Retinal pigment epithelial cell (primary cell): ENCODE measurements at regions not wholly inside any gene's neighbourhood (a gene's known extent, or its start where the extent isn't known, plus 50 kb on each side); places are given as distances from the start of the nearest gene placed in this dataset.

Source experiments
- DNase-seq: peaks from one replicate; pipeline ENCODE4 v3.0.0-alpha.2; 2010; ENCODE audit warnings: low read depth
- H3K4me3 ChIP-seq: 2 replicates; pipeline ENCODE4 v1.5.1; 2011; ENCODE audit warnings: mild to moderate bottlenecking, low read length, control low read depth, moderate library complexity
- TF ChIP-seq, protein P1 (sequence below): conservative IDR thresholded peaks from 2 replicates; pipeline ENCODE4 v1.5.1; 2011; ENCODE audit warnings: low read depth, low read length, control low read depth, inconsistent platforms

DNA sequence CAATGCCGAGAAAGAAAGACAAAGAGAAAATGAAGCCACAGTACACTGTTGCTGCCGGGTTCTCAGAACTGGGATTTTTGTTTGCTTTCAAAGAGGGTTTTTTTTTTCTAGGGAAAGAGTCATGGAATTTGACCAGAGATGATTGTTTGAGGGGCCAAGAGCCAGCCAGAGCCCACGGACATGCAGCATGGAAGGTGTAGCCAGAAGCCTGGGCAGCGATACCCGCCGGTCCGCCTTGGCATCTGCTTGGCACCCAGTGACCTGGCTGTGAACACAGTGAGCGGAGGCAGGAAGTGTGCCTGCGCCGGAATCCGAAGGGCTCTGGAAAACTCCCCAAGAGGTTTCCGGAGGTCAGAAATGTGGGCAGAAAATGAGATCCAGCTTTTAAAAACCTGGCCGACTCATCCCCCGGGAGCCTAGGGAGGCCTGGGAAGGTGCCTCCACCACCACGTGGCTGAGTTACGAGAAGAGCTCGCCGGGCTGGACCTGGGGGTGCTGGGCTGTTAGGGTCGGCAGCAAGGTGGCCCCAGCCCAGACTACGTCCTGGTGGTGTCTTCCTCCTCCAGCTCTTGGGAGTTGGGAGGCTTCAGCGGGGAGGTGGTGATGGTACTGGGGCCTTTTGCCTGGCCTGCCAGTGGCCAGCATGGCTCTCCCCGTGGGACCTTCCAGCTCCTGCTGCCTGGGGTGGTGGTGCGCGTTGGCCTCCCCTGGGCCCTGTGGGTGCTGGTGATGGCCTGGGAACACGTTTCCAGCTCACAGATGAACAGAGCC is 61.6 kb upstream of the PPARA start:
- no peak overlapping the region for H3K4me3 ChIP-seq
- DNase-seq: no peak
- TF ChIP-seq, protein P1, sequence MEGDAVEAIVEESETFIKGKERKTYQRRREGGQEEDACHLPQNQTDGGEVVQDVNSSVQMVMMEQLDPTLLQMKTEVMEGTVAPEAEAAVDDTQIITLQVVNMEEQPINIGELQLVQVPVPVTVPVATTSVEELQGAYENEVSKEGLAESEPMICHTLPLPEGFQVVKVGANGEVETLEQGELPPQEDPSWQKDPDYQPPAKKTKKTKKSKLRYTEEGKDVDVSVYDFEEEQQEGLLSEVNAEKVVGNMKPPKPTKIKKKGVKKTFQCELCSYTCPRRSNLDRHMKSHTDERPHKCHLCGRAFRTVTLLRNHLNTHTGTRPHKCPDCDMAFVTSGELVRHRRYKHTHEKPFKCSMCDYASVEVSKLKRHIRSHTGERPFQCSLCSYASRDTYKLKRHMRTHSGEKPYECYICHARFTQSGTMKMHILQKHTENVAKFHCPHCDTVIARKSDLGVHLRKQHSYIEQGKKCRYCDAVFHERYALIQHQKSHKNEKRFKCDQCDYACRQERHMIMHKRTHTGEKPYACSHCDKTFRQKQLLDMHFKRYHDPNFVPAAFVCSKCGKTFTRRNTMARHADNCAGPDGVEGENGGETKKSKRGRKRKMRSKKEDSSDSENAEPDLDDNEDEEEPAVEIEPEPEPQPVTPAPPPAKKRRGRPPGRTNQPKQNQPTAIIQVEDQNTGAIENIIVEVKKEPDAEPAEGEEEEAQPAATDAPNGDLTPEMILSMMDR: no peak

DNA sequence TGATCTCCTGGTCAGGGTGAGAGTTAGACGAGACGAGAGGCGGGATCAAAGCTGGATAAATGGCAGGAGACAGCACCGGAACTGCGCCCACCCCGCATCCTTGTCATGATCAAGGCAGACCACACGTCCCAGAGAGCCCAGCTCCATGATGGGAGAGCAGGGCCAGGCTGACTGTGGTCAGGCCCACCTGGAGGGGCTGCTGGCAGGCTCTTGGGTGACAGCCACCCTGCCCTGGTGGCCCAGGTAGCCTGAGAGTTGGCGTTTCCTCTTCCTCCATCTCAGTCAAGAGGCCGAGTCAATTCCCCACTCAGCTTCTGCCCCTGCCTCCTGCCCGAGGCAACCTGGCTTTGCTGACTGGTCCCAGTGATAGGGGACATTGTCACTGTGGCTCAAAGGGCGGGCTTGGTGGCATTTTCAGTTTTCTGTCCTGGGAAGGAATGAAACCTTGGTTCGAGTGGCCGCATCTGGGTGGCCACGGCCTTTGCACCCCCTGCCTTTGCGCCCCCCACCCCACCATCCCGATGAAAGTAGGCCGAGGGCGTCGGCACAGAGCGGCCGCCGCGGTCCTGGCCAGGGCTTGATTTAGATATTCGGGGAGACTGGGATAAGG is 60.8 kb upstream of the PPARA start:
- no peak overlapping the region for H3K4me3 ChIP-seq
- TF ChIP-seq, protein P1: no peak
- no peak for DNase-seq

DNA sequence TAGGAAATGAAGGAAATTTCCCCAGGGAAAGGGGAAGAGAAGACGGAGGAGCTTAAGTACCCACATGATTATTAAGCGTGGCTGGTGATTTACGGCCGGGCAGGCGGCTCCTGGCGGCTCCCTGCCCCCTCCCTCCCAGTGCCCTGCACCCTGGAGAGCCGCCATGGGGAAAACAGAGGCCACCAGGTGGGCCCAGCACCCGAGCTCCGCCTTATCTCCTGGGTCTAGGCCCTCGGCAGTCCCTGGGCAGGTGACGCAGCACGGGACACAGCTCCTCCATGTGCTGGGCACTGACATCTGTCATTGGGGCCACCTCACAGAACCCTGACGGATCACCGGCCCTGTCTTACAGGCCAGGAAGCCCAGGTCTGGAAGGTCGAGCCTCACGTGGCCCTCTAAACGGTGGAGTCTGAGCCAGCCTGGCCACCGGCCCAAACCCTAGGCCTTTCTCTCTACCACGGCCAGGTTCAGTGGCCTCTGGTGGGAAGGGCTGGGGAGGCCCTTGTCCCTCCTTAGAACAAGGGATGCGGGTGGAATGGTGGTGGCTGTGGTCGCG is 60.2 kb upstream of the PPARA start:
- no peak overlapping the region for H3K4me3 ChIP-seq
- no peak for DNase-seq
- TF ChIP-seq, protein P1: no peak

DNA sequence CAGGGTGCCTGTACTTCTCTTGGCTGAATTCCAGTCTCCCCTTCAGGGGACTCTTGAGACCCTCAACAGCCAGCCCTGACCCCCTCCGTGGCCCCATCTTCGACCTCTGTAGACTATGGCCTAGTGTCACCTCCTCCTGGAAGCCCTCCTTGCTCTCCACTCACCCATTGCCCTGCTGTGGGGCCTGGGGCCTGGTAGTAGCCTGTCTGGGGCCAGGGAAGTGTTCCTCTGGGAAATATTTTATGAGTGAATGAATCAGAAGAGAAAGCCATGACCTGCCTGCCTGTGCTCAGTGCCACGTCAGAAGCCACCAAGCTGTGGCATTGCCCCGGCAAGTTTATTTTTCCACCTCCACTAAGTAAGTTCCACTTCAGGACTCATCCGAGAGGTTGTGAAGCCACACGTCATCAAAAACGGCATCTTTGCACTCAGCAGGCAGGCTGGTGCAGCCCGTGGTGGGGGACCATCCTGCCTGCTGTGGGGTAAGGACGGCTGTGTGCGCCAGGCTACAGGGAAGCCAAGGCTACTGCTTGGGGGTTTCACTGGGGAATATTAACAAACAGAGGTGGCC is 59.6 kb upstream of the PPARA start:
- no peak overlapping the region for H3K4me3 ChIP-seq

DNA sequence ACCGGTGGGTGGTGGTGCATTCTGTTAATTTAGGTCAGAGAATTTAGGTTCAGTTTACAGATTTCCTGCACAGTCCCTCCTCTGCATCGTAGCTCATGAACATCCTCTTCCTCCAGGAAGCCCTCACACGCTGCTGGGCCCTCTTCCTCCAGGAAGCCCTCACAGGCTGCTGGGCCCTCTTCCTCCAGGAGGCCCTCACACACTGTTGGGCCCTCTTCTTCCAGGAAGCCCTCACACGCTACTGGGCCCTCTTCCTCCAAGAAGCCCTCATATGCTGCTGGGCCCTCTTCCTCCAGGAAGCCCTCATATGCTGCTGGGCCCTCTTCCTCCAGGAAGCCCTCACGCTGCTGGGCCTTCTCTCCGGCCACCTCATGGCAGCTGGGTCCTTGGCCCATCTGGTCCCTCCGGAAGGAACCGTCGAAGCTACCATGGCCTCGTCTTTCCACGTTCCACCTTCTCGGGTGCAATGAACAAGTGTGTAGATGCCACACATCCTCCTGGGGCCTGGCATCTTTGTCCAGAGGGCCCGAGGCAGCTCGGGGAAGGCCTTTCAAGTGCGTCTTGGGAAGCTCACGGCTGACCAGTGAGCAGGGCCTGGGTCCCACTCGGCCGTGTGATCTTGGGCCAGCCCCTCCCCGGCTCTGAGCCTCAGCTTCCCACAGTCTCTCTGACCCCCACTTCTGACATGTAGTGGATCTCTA is 58.9 kb upstream of the PPARA start:
- H3K4me3 ChIP-seq: no peak overlapping the region
- TF ChIP-seq, protein P1: no peak
- DNase-seq: no peak

More for the DNA sequence above, 59.6 kb upstream of the PPARA start:
- DNase-seq: no peak
- TF ChIP-seq, protein P1: no peak

DNA sequence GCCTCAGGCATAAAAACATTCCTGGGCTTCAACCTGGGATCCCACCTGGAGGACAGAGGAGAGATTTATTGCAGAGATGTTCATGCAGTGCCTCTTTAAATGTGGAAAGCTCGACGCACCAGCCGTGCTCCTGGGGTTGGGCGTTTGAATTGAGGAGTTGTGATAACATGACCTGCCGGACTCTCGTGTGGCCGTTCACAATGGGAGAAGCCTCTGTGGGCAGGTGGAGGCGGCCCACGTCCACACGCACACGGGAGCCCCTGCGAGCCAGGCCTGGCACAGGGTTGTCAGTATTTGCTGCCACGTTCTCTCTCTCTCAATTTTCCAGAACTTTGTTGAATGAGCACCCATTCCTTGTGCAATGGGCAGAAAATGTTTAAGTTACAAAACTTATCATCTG is 58.3 kb upstream of the PPARA start:
- H3K4me3 ChIP-seq: no peak overlapping the region
- TF ChIP-seq, protein P1: no peak
- DNase-seq: no peak
